A673 (cell line): ENCODE measurements at regions not wholly inside any gene's neighbourhood (a gene's known extent, or its start where the extent isn't known, plus 50 kb on each side); places are given as distances from the start of the nearest gene placed in this dataset.

Experiments
- BruUV-seq: library from RNA; stranded (reverse); fragments of 400-500 nt; replicated peaks from 2 replicates; lab custom pipeline; 2021; lab: Mats Ljungman, UMichigan
- CTCF ChIA-PET: fragments of 300-600 bp; sonication (Branson Sonifier 250); formaldehyde crosslinking; loops from one replicate; lab custom pipeline; 2022; ENCODE audit warnings: antibody characterized with exemption; lab: Charles Lee
- POLR2A ChIA-PET: fragments of 300-600 bp; sonication (Branson Sonifier 250); formaldehyde crosslinking; loops from one replicate; lab custom pipeline; 2022; ENCODE audit warnings: antibody characterized with exemption; ENCODE audit not compliant: low non-redundant PET; lab: Charles Lee
- DNase-seq: peaks from one replicate; pipeline ENCODE4 v3.0.0-alpha.2; 2015; ENCODE audit warnings: low spot score
- H3K27ac ChIP-seq: fragments of 200-600 bp; sonication (generic); 2 replicates; pipeline ENCODE4 v1.5.1; 2016; ENCODE audit warnings: mixed run types, low read depth, mild to moderate bottlenecking, mixed read lengths, antibody characterized with exemption, low read length; ENCODE audit not compliant: poor library complexity, severe bottlenecking
- H3K27me3 ChIP-seq: fragments of 200-600 bp; sonication (generic); replicated peaks from 2 replicates; pipeline ENCODE4 v1.6.1; 2017; ENCODE audit warnings: mixed run types, low read depth, mild to moderate bottlenecking, mixed read lengths, antibody characterized with exemption, low read length; ENCODE audit not compliant: insufficient read depth, poor library complexity
- H3K36me3 ChIP-seq: fragments of 200-600 bp; sonication (generic); 2 replicates; pipeline ENCODE4 v1.6.1; 2016; ENCODE audit warnings: mixed run types, mild to moderate bottlenecking, mixed read lengths, antibody characterized with exemption, low read length; ENCODE audit not compliant: insufficient read depth, poor library complexity, severe bottlenecking
- H3K4me1 ChIP-seq: fragments of 200-600 bp; sonication (generic); 2 replicates; pipeline ENCODE4 v1.6.1; 2017; ENCODE audit warnings: mixed run types, mild to moderate bottlenecking, mixed read lengths, antibody characterized with exemption, low read length; ENCODE audit not compliant: insufficient read depth, poor library complexity, severe bottlenecking
- H3K4me3 ChIP-seq: fragments of 200-600 bp; sonication (generic); 2 replicates; pipeline ENCODE4 v1.5.1; 2016; ENCODE audit warnings: low read depth, mixed run types, mild to moderate bottlenecking, mixed read lengths, low read length; ENCODE audit not compliant: poor library complexity, severe bottlenecking
- H3K9me3 ChIP-seq: fragments of 200-600 bp; sonication (generic); 2 replicates; pipeline ENCODE4 v1.6.1; 2016; ENCODE audit warnings: mixed run types, low read depth, mild to moderate bottlenecking, mixed read lengths, antibody characterized with exemption, low read length; ENCODE audit not compliant: poor library complexity, severe bottlenecking
- CTCF ChIP-seq: fragments of 300-800, 200-600 bp; sonication (generic); conservative IDR thresholded peaks from 2 replicates; pipeline ENCODE4 v1.5.1; 2017; ENCODE audit warnings: low read depth, mild to moderate bottlenecking, antibody characterized with exemption, low read length, moderate library complexity, mixed read lengths
- EZH2 ChIP-seq: fragments of 200-600 bp; sonication (generic); IDR thresholded peaks from 2 replicates; pipeline ENCODE4 v1.6.1; 2017; ENCODE audit warnings: borderline replicate concordance, low read depth, mild to moderate bottlenecking, mixed read lengths, antibody characterized with exemption, low read length; ENCODE audit not compliant: poor library complexity, severe bottlenecking
- intact Hi-C: fragments of 100-400 bp; cut with micrococcal nuclease; formaldehyde crosslinking; loops from one replicate; pipeline ENCODE4 v1.10.0; 2022; ENCODE audit not compliant: unreplicated experiment

- CTCF ChIA-PET = no interaction called here
- H3K9me3 ChIP-seq = peaks cover 3% of the 10 kb centered on the region
- no peak for TF ChIP-seq CTCF
- intact Hi-C loops = no loop called here
- H3K27me3 ChIP-seq = no peaks in the 10 kb centered on the region
- DNase-seq = no peak
- H3K36me3 ChIP-seq = no peaks in the 10 kb centered on the region
- no peaks in the 10 kb centered on the region for H3K4me1 ChIP-seq
- BruUV-seq = no TSS peak
- H3K4me3 ChIP-seq = no peak overlapping the region
- POLR2A ChIA-PET = no interaction called here
- no peak overlapping the region for H3K27ac ChIP-seq
These were observed 1480.5 kb upstream of the IGFBP7 start for GRCh38 chr4:58590722-58591121.

GRCh38 chr4:58587856-58588255, 1477.7 kb upstream of the IGFBP7 start:
- H3K27me3 ChIP-seq = no peaks in the 10 kb centered on the region
- no peaks in the 10 kb centered on the region for H3K36me3 ChIP-seq
- CTCF ChIA-PET = no interaction called here
- intact Hi-C loops = no loop called here
- no peak overlapping the region for H3K4me3 ChIP-seq
- TF ChIP-seq CTCF = no peak
- TF ChIP-seq EZH2 = no peak
- no peaks in the 10 kb centered on the region for H3K4me1 ChIP-seq
- DNase-seq = no peak
- no TSS peak for BruUV-seq
- no peak overlapping the region for H3K27ac ChIP-seq
- POLR2A ChIA-PET = no interaction called here
- H3K9me3 ChIP-seq = peaks cover 3% of the 10 kb centered on the region

GRCh38 chr4:58566260-58566659, 1456.1 kb upstream of the IGFBP7 start:
- intact Hi-C loops = no loop called here

More at GRCh38 chr4:58566260-58566659, 1456.1 kb upstream of the IGFBP7 start:
- CTCF ChIA-PET = no interaction called here
- Histone ChIP-seq H3K9me3 (no peaks in the 10 kb centered on the region), H3K4me1 (no peaks in the 10 kb centered on the region), H3K27me3 (no peaks in the 10 kb centered on the region), H3K36me3 (no peaks in the 10 kb centered on the region), H3K27ac (no peak overlapping the region), H3K4me3 (no peak overlapping the region)
- POLR2A ChIA-PET = no interaction called here
- no TSS peak for BruUV-seq
- DNase-seq = no peak
- TF ChIP-seq CTCF = no peak
- no peak for TF ChIP-seq EZH2
